Peyer's patch (tissue), 4 donors: ENCODE measurements at regions not wholly inside any gene's neighbourhood (a gene's known extent, or its start where the extent isn't known, plus 50 kb on each side); places are given as distances from the start of the nearest gene placed in this dataset.
"Not testable (repeated sequence)": the region's sequence is repeated elsewhere in the genome, so short reads cannot be mapped to it uniquely, and the experiment has no call there.

Experiments
- CTCF ChIP-seq, 6 experiments: fragments of 450-650 bp in 4 of 6; fragments of 200-600 bp in 2 of 6; sonication (generic) in 1 of 6; IDR thresholded peaks; one replicate each; pipeline ENCODE4 v1.5.1; 2017 to 2019; ENCODE audit warnings: antibody characterized with exemption in 6 of 6, mild to moderate bottlenecking in 3 of 6, moderate library complexity in 1 of 6
- POLR2A ChIP-seq, 2 donors: fragments of 450-650 bp; IDR thresholded peaks; one replicate each; pipeline ENCODE4 v1.5.1; 2017; ENCODE audit warnings: antibody characterized with exemption in 2 of 2, mild to moderate bottlenecking in 2 of 2, moderate library complexity in 2 of 2

- TF ChIP-seq CTCF, POLR2A (IDR thresholded peaks at IDR 0.05): not testable (repeated sequence)
Measured at GRCh38 chrX:146866846-146867245, 52.3 kb upstream of the CXorf51A start.
